GM12875 (cell line): ENCODE measurements at regions not wholly inside any gene's neighbourhood (a gene's known extent, or its start where the extent isn't known, plus 50 kb on each side); places are given as distances from the start of the nearest gene placed in this dataset.

Experiments
- H3K4me3 ChIP-seq: one replicate; pipeline ENCODE4 v1.5.1; 2011; ENCODE audit warnings: low read depth, low read length, control low read depth
- TF ChIP-seq, protein P1 (sequence below): IDR thresholded peaks from 2 replicates; pipeline ENCODE4 v1.5.1; 2011; ENCODE audit warnings: low read depth, mild to moderate bottlenecking, control low read depth, inconsistent platforms, low read length, moderate library complexity, borderline replicate concordance; ENCODE audit not compliant: insufficient read depth

DNA sequence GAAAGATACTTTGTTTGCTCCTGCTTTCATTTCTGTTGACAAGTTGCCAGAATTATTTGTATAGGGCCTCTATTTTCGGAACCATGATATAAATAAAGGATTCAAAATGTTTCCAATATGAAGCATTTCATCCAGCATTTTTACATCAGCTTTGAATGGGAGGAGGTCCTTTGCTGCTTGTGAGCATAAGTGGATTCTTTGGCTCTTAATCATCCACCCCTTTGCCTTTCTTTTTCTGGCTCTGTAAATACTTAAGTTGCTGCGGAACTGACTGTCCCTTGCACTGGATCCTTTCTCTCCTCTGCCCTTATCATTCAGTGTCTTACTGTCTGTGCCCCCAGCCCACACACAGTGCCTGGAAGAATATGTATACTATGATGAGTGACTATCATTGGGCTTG is 357.3 kb upstream of the RGS6 start:
- TF ChIP-seq, protein P1, sequence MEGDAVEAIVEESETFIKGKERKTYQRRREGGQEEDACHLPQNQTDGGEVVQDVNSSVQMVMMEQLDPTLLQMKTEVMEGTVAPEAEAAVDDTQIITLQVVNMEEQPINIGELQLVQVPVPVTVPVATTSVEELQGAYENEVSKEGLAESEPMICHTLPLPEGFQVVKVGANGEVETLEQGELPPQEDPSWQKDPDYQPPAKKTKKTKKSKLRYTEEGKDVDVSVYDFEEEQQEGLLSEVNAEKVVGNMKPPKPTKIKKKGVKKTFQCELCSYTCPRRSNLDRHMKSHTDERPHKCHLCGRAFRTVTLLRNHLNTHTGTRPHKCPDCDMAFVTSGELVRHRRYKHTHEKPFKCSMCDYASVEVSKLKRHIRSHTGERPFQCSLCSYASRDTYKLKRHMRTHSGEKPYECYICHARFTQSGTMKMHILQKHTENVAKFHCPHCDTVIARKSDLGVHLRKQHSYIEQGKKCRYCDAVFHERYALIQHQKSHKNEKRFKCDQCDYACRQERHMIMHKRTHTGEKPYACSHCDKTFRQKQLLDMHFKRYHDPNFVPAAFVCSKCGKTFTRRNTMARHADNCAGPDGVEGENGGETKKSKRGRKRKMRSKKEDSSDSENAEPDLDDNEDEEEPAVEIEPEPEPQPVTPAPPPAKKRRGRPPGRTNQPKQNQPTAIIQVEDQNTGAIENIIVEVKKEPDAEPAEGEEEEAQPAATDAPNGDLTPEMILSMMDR: no peak
- H3K4me3 ChIP-seq: no peak overlapping the region

DNA sequence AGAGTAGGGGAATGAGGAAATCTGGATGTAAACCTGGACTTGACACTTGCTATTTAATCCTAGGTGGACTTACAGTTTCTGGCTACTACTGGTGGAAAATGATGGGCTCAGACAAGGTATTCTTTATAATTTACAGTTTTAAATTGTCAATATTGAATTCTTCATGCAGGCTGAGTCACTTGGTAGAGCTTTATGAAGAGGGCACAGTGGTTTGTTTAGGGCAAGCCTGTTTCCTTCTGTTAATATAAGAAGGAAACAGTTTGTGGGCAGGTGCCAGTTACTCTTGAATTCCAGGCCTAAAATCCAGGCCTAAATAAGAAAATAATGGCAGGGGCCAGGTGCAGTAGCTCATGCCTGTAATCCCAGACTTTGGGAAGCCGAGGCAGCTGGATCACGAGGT is 355.8 kb upstream of the RGS6 start:
- H3K4me3 ChIP-seq: no peak overlapping the region
- TF ChIP-seq, protein P1: no peak

DNA sequence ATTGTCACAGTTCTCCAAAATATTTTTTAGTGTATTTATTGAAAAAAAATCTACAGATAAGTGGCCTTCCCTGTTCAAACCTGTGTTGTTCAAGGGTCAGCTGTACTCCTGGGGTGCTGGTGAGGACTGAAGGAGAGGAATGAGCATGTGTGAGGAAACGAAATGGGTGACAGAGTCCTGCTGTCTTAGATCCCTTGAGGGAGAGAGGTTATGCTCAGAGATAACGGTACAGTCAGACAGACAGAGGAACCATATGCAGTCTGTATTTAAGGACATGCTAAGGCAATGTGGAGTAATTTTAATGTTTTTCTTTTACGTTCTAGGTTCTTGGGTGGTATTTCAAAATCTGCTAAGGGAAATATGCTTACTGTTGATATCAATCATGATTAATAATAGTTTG is 352.9 kb upstream of the RGS6 start:
- no peak overlapping the region for H3K4me3 ChIP-seq
- TF ChIP-seq, protein P1: no peak

DNA sequence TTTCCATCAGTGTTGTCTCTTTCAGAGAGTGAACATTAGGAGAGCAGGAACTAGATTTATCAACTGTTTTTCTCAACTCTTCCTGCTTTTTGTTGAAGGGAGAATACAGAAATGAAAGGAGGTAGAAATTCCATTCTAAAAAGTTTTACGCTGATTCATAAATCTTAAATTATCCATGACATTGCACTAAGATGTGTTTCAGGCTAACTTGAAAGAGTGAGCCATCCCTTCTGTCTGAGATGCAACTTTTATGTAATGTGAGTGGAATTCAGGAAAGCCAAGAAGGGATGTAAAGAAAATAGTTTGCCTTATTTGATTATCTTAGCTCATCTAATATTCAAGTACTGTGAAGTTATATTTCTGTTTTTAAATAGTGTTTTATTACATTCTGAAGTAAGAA is 349.5 kb upstream of the RGS6 start:
- H3K4me3 ChIP-seq: no peak overlapping the region
- TF ChIP-seq, protein P1: no peak

DNA sequence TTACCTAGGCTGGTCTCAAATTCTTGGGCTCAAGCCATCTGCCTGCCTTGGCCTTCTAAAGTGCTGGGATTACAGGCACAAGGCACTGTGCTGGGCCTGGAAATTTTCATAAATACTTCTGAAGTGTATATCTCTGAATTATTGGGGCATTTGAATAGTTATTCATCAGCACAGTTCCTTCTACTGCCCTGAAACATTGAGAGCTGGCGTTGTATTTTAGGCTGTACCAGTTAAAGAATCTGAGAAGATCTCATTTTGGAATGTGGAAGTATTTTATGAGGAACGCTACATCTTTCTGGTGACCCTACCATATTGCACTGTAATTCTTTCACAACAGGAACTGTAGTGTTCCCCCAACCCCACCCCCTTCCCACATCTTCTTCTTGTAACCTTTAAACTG is 349.0 kb upstream of the RGS6 start:
- no peak overlapping the region for H3K4me3 ChIP-seq
- TF ChIP-seq, protein P1: no peak

DNA sequence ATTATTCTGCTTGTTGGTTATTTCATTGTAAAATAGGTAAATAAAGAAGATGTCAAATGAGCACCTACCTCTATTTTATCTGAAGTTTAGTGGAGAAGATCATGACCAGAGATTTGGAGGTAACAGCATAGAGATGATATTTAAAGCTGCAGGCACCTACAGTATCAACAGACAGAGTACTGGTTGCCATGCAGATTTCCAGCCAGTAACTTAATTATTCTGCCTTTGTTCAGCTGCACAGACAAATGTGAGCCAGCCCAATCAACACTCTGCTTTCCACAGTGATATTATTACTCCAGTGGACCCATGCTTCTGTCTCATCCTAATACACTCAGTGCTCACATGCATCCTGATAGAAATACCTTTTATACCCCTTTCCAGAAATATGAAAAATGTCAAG is 348.5 kb upstream of the RGS6 start:
- TF ChIP-seq, protein P1: no peak
- H3K4me3 ChIP-seq: no peak overlapping the region

DNA sequence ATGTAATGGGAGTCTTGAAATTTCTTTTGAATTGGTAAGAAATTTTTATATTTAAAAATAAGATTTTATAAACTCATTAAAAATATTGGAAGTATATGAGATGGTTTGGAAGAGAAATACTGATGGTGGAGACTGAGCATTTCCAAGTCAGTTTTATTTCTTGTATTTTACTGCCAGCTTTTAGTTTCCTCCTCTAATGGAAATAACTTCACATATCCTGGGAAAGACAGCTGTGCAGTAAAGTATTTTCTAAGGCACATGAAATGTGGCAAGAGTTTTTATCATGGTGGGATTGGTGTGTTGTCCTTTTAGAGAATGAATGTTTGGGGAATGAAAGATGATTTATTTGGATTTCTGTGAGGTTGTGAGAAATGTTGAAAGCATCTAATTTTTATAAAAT is 346.9 kb upstream of the RGS6 start:
- H3K4me3 ChIP-seq: no peak overlapping the region
- TF ChIP-seq, protein P1: no peak
